GM19468 (cell line): ENCODE measurements at regions not wholly inside any gene's neighbourhood (a gene's known extent, or its start where the extent isn't known, plus 50 kb on each side); places are given as distances from the start of the nearest gene placed in this dataset.
"Not testable (repeated sequence)": the region's sequence is repeated elsewhere in the genome, so short reads cannot be mapped to it uniquely, and the experiment has no call there.

Experiments
- ATAC-seq: cut with Tn5 transposase; IDR thresholded peaks from one replicate; pipeline ENCODE4 v1.9.1; 2021; ENCODE audit warnings: mild to moderate bottlenecking, moderate library complexity, moderate number of reproducible peaks; ENCODE audit not compliant: unreplicated experiment; ENCODE audit errors: extremely low read depth

- no peak for ATAC-seq
These were observed 682.6 kb downstream of the HS3ST4 start for GRCh38 chr16:26374279-26374925.

DNA sequence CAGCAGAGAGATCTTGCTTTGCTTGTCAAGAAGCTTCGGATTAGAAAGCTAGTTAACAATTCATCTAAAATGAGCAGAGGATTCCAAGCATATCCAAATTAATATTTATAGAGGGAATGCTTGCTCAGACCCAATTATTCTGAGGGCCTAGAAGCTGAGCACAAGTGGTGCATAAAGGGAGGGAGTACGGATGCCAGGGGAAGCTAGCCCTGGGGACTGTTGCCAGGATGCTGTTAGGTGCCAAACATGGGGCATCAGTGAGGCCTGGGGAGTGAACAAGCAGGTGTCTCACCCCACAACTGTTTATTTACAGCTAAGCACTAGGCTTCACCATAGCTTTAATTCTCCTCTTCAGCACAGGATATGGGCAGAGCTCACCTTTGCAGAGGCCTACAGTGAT is 684.1 kb upstream of the C16orf82 start:
- no peak for ATAC-seq

GRCh38 chr16:26386096-26386495 is 680.6 kb upstream of the C16orf82 start:
- no peak for ATAC-seq

- no peak for ATAC-seq
These were observed 674.9 kb upstream of the C16orf82 start for GRCh38 chr16:26391833-26392232.

DNA sequence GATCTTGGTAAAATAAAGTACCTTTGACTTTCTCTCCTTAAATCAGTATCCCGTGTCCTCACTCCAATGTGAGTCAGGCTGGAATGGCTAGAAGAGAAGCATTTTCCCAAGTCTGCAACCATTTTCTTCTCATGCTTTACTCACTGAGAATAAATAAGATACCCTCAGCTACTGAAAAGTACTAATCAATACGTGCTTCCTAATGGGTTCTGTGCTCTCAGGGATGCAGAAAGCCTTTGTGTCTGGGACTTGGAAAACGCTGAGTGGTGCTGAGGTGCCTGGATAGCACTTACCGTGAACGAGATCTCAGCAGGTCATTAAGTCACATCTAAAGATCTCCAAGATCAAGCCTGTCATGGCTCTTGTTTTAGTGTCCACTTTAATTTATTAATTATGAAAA is 672.3 kb upstream of the C16orf82 start:
- ATAC-seq, result no peak

DNA sequence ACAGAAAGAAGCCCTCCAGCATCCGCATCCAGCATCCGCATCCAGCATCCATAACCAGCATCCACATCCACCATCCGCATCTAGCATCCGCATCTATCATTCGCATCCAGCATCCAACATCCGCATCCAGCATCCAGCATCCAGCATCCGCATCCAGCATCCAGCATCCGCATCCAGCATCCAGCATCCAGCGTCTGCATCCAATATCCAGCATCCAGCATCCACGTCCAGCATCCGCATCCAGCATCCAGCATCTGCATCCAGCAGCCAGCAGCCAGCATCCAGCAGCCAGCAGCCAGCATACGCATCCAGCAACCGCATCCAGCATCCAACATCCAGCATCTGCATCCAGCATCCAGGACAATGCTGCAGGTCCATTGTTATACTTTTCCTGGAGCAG is 671.0 kb upstream of the C16orf82 start:
- no peak for ATAC-seq

DNA sequence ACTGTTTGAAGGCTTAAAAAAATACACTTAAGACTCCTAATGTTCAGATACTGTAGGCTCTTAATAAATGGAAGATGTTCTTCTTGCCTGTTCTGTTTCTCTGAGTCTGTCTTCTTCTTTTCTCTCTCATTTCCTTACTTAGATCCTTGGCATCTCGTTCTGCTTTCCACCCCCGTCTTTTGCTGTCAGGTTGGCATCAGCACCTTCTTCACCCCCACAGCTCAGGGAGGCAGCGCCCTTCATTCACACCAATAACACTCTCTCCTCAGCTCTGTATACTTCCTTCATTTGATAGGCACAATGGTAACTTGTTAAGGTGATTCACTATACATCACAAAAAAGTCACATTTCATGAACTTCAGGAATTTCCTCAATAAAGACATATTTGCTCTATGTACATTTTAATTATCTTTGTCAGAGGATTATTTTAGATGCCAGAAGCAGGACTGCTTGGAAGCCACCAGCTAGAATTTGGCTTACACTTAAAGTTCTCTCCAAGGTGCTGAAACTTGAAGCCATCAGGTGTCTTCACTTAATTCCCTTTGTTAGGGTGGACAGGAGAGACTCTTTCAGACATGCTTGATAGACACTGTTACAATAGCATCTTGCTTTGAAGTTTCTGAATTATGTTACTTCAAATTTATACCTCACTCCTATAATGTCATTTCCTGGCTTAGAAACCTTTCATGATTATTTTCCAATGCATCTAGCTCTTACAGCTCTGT is 670.1 kb upstream of the C16orf82 start:
- no peak for ATAC-seq

DNA sequence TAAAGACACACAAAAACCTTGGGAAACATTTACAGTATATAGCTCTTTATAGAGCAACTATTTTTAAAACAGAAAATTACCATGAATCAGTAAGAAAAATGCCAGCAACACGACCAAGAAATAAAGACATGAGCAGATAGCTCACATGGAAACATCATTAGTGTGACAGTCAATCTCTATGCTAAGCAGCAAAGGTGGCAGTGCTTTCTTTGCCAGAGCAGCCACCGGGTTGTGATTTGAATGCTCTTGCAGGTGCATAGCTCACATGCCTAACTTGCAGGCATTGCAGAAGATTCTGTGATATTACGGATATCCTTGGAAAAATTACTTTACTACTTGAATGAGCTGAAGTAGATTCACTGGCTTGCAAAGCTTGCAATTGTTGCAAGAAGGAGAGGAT is 652.9 kb upstream of the C16orf82 start:
- ATAC-seq, result no peak

DNA sequence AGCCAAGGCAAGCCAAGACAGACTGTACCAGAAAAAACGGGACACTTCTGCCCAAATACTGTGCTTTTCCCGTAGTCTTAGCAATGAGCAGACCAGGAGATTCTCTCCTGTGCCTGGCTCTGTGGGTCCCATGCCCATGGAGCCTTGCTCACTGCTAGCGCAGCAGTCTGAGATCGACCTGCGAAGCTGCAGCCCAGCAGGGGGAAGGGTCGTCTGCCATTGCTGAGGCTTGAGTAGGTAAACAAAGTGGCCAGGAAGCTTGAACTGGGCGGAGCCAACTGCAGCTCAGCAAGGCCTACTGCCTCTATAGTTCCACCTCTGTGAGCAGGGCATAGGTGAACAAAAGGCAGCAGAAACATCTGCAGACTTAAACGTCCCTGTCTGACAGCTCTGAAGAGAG is 647.3 kb upstream of the C16orf82 start:
- ATAC-seq, result not testable (repeated sequence)

GRCh38 chr16:26430618-26431017 is 636.1 kb upstream of the C16orf82 start:
- ATAC-seq, result no peak

DNA sequence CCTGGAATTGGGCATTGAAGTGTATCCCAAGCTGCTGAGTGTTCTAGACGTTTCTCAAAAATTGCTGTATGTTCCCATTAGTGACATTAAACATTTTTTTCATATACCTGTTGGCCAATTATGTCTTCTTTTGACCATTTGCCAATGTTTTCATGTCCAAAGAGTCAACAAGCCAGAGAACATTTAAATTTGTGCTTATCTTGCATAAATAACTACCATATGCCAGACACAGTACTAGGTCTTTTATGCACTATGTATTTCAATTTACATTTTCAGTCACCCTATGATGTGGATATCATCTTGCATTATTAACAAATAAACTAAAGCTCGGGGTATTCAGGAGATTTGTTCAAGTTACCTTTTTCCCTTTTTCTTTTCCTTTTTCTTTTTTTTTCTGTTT is 632.9 kb upstream of the C16orf82 start:
- ATAC-seq, result no peak

DNA sequence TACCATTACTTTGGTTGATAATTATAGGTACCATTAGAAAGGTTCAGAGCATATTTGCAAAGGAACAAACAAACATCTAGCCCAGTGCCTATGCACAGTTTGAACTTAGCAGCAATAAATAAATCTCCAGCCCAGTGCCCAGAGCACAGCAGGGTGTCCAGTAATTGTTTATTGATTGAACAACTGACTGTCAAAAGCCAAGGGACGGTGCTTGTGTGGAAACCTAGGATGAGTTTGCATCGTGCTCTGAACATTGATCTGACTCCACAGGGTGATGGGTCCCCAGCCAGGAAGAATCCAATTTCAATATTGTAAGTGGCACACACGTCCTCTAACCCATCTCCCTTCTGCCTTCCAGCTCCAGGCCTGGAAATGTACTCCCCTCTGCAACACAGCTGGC is 625.5 kb upstream of the C16orf82 start:
- ATAC-seq, result no peak

GRCh38 chr16:26442321-26442720 is 624.4 kb upstream of the C16orf82 start:
- no peak for ATAC-seq

- ATAC-seq, result no peak
These were observed 619.2 kb upstream of the C16orf82 start for GRCh38 chr16:26447570-26447969.

GRCh38 chr16:26453215-26453614 is 613.5 kb upstream of the C16orf82 start:
- no peak for ATAC-seq

- no peak for ATAC-seq
These were observed 612.6 kb upstream of the C16orf82 start for GRCh38 chr16:26454102-26454501.

GRCh38 chr16:26456074-26456473 is 610.7 kb upstream of the C16orf82 start:
- no peak for ATAC-seq

- no peak for ATAC-seq
These were observed 609.6 kb upstream of the C16orf82 start for GRCh38 chr16:26457095-26457494.

DNA sequence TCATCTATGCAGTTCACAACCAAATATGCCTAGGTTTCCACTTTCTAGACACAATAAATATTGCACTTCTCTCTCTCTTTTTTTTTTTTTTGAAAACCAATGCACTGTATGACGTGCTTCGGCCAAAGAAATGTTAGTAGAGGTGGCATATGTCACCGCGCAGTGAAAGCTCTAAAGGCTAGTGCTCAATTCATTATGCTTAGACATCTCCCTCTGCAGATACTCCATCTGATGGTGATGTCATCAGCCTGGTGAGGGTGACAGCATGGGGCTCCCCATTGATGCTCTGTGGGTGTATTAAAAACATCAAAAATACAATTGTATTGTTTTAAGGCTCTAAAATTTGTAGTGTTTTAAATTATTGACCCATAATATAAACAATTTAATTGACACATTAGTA is 608.8 kb upstream of the C16orf82 start:
- no peak for ATAC-seq

DNA sequence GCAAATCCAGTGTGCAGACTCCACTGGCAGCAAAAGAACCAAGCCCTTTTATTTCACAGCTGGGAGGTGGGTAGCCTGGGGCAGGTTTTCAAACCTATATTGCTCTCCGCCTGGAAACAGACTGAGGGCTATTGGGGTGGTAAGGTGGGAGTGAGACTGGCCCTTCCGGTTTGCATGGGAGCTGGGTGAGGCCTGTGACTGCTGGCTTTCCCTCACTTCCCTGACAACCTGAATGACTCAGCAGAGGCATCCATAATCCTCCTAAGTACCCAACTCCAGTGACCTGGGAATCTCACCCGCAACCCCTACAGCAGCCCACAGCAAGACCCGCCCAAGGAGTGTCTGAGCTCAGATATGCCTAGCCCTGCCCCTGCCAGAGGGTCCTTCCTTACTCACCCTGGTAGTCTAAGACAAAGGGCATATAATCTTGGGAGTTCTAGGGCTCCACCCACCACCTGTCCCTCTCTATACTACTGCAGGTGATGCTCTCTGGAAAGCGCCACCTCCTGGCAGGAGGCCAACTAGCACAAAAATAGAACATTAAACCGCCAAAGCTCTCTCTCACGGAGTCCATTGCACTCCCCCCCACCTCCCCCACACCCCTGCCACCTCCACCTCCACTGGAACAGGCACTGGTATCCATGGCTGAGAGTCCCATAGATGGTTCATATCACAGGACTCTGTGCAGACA is 602.0 kb upstream of the C16orf82 start:
- no peak for ATAC-seq

- not testable (repeated sequence) for ATAC-seq
These were observed 592.3 kb upstream of the C16orf82 start for GRCh38 chr16:26474405-26474804.
